AG04450 (cell line): ENCODE measurements at regions not wholly inside any gene's neighbourhood (a gene's known extent, or its start where the extent isn't known, plus 50 kb on each side); places are given as distances from the start of the nearest gene placed in this dataset.

Experiments
- CTCF ChIA-PET: fragments of 300-600, 350-600 bp; formaldehyde crosslinking; extraction: SDS; loops from one replicate; lab custom pipeline; 2022; ENCODE audit warnings: antibody characterized with exemption, inconsistent platforms; lab: Charles Lee
- POLR2A ChIA-PET: fragments of 350-600 bp; formaldehyde crosslinking; extraction: SDS; loops from one replicate; lab custom pipeline; 2021; ENCODE audit warnings: antibody characterized with exemption, inconsistent platforms; lab: Yijun Ruan, JAX
- DNase-seq: peaks from one replicate; pipeline ENCODE4 v3.0.0-alpha.2; 2011; ENCODE audit warnings: low read depth, low spot score
- H3K27ac ChIP-seq: one replicate; pipeline ENCODE4 v1.5.1; 2012; ENCODE audit warnings: low read depth, low read length, control low read depth
- H3K27me3 ChIP-seq: one replicate; pipeline ENCODE4 v1.6.0; 2012; ENCODE audit warnings: low read length; ENCODE audit not compliant: control insufficient read depth, insufficient read depth
- H3K4me3 ChIP-seq: 2 replicates; pipeline ENCODE4 v1.5.1; 2011; ENCODE audit warnings: mild to moderate bottlenecking, low read depth, low read length, control low read depth
- H3K9me3 ChIP-seq: 2 replicates; pipeline ENCODE4 v1.5.1; 2012; ENCODE audit warnings: low read length; ENCODE audit not compliant: control insufficient read depth, insufficient read depth
- TF ChIP-seq, protein P1 (sequence below): IDR thresholded peaks from 2 replicates; pipeline ENCODE4 v1.5.1; 2011; ENCODE audit warnings: low read depth, low read length, control low read depth, inconsistent platforms

DNA sequence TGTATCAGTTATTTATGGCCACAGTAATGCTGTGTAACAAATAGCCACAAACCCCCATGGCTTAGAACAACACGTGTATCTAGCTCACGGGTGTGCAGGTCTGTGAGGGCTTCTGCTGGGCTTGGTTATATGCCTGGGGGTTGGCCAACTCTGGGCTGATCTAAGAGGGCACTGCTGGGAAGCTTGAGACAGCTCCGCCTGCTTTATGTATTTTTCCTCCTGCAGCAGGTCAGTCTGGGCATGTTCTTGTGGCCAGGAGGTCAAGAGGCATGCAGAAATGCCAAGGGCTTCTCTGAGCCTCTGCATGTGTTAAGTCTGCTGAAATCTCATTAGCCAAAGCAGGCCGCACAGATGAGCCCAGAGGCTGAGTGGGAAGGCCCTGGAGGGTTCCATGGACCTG, 105.8 kb downstream of the ZNF664 start:
- H3K9me3 ChIP-seq = no peaks in the 10 kb centered on the region
- TF ChIP-seq, protein P1, sequence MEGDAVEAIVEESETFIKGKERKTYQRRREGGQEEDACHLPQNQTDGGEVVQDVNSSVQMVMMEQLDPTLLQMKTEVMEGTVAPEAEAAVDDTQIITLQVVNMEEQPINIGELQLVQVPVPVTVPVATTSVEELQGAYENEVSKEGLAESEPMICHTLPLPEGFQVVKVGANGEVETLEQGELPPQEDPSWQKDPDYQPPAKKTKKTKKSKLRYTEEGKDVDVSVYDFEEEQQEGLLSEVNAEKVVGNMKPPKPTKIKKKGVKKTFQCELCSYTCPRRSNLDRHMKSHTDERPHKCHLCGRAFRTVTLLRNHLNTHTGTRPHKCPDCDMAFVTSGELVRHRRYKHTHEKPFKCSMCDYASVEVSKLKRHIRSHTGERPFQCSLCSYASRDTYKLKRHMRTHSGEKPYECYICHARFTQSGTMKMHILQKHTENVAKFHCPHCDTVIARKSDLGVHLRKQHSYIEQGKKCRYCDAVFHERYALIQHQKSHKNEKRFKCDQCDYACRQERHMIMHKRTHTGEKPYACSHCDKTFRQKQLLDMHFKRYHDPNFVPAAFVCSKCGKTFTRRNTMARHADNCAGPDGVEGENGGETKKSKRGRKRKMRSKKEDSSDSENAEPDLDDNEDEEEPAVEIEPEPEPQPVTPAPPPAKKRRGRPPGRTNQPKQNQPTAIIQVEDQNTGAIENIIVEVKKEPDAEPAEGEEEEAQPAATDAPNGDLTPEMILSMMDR = no peak
- H3K27me3 ChIP-seq = peaks cover 10% of the 10 kb centered on the region
- CTCF ChIA-PET = no interaction called here
- DNase-seq = no peak
- POLR2A ChIA-PET = no interaction called here
- no peak overlapping the region for H3K27ac ChIP-seq
- H3K4me3 ChIP-seq = no peak overlapping the region

DNA sequence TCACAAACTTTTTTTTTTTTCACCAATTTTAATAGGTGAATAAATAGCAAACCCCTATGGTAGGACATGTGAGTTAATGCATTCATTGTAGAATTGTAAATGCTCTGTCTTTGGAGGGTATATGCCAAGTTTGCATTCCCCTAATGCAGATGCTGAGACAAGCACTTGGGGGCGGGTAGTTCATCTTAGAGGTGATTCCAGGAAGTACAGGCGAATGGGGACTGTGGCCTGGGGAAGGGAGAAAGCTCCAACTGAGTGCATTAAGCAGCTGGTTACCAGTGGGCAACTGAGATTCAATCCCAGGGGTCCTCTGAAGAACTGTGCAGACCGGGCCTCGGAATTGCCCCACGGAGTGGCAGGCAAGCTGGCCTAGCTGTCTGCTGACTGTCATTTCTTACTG, 107.6 kb downstream of the ZNF664 start:
- Histone ChIP-seq H3K27ac (no peak overlapping the region), H3K27me3 (peaks cover 5% of the 10 kb centered on the region), H3K4me3 (no peak overlapping the region), H3K9me3 (no peaks in the 10 kb centered on the region)
- CTCF ChIA-PET = no interaction called here
- POLR2A ChIA-PET = no interaction called here
- no peak for DNase-seq
- TF ChIP-seq, protein P1 = no peak

DNA sequence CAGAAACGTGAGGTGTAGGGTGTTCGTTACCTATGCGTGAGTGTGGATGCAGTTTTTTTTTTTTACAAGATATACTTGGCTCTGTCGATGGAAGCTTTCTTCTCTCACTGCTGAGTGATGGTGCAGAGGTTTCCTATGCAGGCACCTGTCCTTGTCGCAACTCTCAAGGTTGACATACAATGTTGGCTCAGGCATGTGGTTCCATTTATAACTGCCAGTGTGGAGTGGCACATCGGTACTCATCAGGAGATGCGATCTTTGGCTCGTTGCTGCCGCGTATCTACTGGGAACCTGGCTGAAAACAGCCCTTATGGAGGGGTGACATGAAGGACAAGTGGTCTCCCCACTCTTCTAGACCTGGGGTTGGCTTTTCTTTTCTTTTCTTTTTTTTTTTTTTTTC, 109.0 kb downstream of the ZNF664 start:
- TF ChIP-seq, protein P1 = no peak
- CTCF ChIA-PET = no interaction called here
- POLR2A ChIA-PET = no interaction called here
- Histone ChIP-seq H3K4me3 (no peak overlapping the region), H3K27me3 (peaks cover 12% of the 10 kb centered on the region), H3K9me3 (no peaks in the 10 kb centered on the region), H3K27ac (no peak overlapping the region)
- no peak for DNase-seq

DNA sequence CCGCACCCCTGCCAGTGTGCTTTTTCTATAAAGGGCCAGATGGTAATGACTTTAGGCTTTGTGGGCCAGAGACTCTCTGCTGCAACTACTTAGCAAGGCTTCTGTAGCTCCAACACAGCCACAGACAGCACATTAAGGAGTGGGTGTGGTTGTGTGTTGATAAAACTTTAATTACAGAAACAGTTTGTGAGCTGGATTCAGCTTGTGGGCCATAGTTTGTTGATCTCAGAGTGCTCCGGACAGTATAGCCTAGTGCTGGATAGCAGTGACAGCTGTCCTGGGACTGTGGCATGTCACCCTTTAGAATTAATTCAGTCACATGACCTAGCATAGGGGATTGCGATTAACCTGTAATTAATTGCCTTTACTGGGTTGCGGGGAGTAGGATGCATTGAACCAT, 109.7 kb downstream of the ZNF664 start:
- DNase-seq = no peak
- Histone ChIP-seq H3K27me3 (peaks cover 18% of the 10 kb centered on the region), H3K27ac (no peak overlapping the region), H3K4me3 (no peak overlapping the region), H3K9me3 (no peaks in the 10 kb centered on the region)
- ChIA-PET CTCF (no interaction called here), POLR2A (no interaction called here)
- TF ChIP-seq, protein P1 = no peak

DNA sequence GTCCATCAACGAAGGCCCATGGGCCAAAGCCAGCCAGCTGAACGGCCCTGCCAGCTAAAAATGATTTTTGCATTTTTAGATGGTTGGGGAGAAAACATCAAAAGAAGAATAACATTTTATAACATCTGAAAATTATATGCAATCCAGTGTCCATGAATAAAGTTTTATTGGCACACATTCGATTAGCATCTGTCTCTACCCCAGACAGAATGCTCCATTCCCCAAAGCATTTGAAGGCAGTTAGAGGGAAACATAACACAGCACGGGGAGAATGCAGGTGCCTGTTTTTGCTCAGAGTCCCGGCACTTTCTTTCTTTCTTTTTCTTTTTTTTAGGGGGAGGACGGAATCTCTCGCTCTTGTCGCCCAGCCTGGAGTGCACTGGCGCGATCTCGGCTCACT, 110.7 kb downstream of the ZNF664 start:
- no peak overlapping the region for H3K27ac ChIP-seq
- no peaks in the 10 kb centered on the region for H3K9me3 ChIP-seq
- no peak for DNase-seq
- ChIA-PET CTCF (no interaction called here), POLR2A (no interaction called here)
- H3K27me3 ChIP-seq = peaks cover 21% of the 10 kb centered on the region
- TF ChIP-seq, protein P1 = no peak
- H3K4me3 ChIP-seq = no peak overlapping the region
